OCI-LY3 (cell line): ENCODE measurements at regions not wholly inside any gene's neighbourhood (a gene's known extent, or its start where the extent isn't known, plus 50 kb on each side); places are given as distances from the start of the nearest gene placed in this dataset.
A peak's percentile ranks its signal among the peaks of the same experiment; 100 is the strongest.

Experiments used
- H2AFZ ChIP-seq: fragments of 200-600, 300-600 bp; shearing (Covaris generic); 2 replicates; pipeline ENCODE4 v1.6.0; 2014; ENCODE audit warnings: antibody characterized with exemption, low read depth, low read length
- H3K27ac ChIP-seq: fragments of 200-600, 300-600 bp; sonication (generic); 2 replicates; pipeline ENCODE4 v1.5.1; 2014; ENCODE audit warnings: mild to moderate bottlenecking, low read length, moderate library complexity, mixed read lengths
- H3K27me3 ChIP-seq: fragments of 200-600, 300-600 bp; sonication (generic); 2 replicates; pipeline ENCODE4 v1.6.1; 2014; ENCODE audit warnings: low read depth, low read length, mixed read lengths
- H3K36me3 ChIP-seq: fragments of 200-600, 300-600 bp; sonication (generic); replicated peaks from 2 replicates; pipeline ENCODE3; 2014; ENCODE audit warnings: low read depth, low read length, mixed read lengths
- H3K4me1 ChIP-seq: fragments of 300-600, 200-600 bp; sonication (generic); 2 replicates; pipeline ENCODE4 v1.6.1; 2014; ENCODE audit warnings: low read length, mixed read lengths
- H3K4me2 ChIP-seq: fragments of 200-600, 300-600 bp; sonication (generic); 2 replicates; pipeline ENCODE4 v1.6.1; 2014; ENCODE audit warnings: low read length, mixed read lengths
- H3K4me3 ChIP-seq: fragments of 300-600, 200-600 bp; sonication (generic); 2 replicates; pipeline ENCODE4 v1.5.1; 2014; ENCODE audit warnings: antibody characterized with exemption, mild to moderate bottlenecking, low read length, moderate library complexity
- H3K79me2 ChIP-seq: fragments of 300-600, 200-600 bp; shearing (Covaris generic); 2 replicates; pipeline ENCODE4 v1.6.1; 2014; ENCODE audit warnings: mild to moderate bottlenecking, low read length, mixed read lengths
- H3K9ac ChIP-seq: fragments of 300-600, 200-600 bp; shearing (Covaris generic); 2 replicates; pipeline ENCODE4 v1.6.0; 2014; ENCODE audit warnings: mild to moderate bottlenecking, low read length, moderate library complexity
- H3K9me3 ChIP-seq: fragments of 200-600, 300-600 bp; shearing (Covaris generic); 2 replicates; pipeline ENCODE4 v1.6.1; 2014; ENCODE audit warnings: low read length, mixed read lengths; ENCODE audit not compliant: insufficient read depth
- H4K20me1 ChIP-seq: fragments of 200-600, 300-600 bp; sonication (generic); 2 replicates; pipeline ENCODE4 v1.6.1; 2016; ENCODE audit warnings: low read length, mixed read lengths; ENCODE audit not compliant: insufficient read depth
- EZH2phosphoT487 ChIP-seq: fragments of 200-600 bp; shearing (Covaris generic); IDR thresholded peaks from 2 replicates; pipeline ENCODE4 v1.6.1; 2018; ENCODE audit warnings: antibody characterized with exemption, mixed run types, low read depth
- TF ChIP-seq, protein P1 (sequence below): fragments of 200-600, 300-600 bp; sonication (generic); IDR thresholded peaks from 2 replicates; pipeline ENCODE4 v1.5.1; 2014; ENCODE audit warnings: antibody characterized with exemption, low read length, low read depth

DNA sequence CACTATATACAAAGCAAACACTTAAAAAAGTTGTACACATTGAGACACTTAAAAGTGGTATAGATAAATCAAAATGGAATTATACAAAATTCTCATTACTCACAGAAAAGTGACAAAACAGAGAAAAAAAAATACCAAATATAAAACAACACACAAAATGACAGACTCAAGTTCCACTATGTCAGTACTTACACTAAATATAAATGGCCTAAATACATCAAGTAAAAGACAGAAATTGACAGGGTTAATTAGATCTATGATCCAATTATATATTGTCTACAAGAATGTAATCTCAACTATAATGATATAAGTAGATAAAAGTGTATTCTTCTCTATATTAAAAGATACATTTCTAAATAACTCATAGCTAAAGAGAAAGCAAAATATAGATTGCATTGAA lies 401.6 kb upstream of the PFKP start:
- Histone ChIP-seq H3K4me2 (no peak overlapping the region), H2AFZ (no peak overlapping the region), H3K4me1 (no peaks in the 10 kb centered on the region), H3K27me3 (no peaks in the 10 kb centered on the region), H3K9me3 (no peaks in the 10 kb centered on the region), H3K27ac (no peak overlapping the region), H3K79me2 (no peaks in the 10 kb centered on the region), H3K9ac (no peak overlapping the region), H3K36me3 (no peaks in the 10 kb centered on the region), H3K4me3 (no peak overlapping the region), H4K20me1 (no peaks in the 10 kb centered on the region)
- TF ChIP-seq, protein P1, sequence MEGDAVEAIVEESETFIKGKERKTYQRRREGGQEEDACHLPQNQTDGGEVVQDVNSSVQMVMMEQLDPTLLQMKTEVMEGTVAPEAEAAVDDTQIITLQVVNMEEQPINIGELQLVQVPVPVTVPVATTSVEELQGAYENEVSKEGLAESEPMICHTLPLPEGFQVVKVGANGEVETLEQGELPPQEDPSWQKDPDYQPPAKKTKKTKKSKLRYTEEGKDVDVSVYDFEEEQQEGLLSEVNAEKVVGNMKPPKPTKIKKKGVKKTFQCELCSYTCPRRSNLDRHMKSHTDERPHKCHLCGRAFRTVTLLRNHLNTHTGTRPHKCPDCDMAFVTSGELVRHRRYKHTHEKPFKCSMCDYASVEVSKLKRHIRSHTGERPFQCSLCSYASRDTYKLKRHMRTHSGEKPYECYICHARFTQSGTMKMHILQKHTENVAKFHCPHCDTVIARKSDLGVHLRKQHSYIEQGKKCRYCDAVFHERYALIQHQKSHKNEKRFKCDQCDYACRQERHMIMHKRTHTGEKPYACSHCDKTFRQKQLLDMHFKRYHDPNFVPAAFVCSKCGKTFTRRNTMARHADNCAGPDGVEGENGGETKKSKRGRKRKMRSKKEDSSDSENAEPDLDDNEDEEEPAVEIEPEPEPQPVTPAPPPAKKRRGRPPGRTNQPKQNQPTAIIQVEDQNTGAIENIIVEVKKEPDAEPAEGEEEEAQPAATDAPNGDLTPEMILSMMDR: no peak
- TF ChIP-seq EZH2phosphoT487: no peak

GRCh38 chr10:2660276-2660675 lies 407.1 kb upstream of the PFKP start:
- Histone ChIP-seq H3K4me3 (no peak overlapping the region), H3K4me2 (no peak overlapping the region), H3K4me1 (peaks cover 6% of the 10 kb centered on the region), H2AFZ (no peak overlapping the region), H3K79me2 (no peaks in the 10 kb centered on the region), H3K27ac (no peak overlapping the region), H3K9ac (no peak overlapping the region), H3K36me3 (no peaks in the 10 kb centered on the region), H3K9me3 (no peaks in the 10 kb centered on the region), H3K27me3 (no peaks in the 10 kb centered on the region), H4K20me1 (no peaks in the 10 kb centered on the region)
- TF ChIP-seq, protein P1: no peak
- TF ChIP-seq EZH2phosphoT487: no peak

- peaks cover 6% of the 10 kb centered on the region for H3K4me1 ChIP-seq
- H3K4me3 ChIP-seq: no peak overlapping the region
- H3K27me3 ChIP-seq: no peaks in the 10 kb centered on the region
- no peak overlapping the region for H3K27ac ChIP-seq
- no peaks in the 10 kb centered on the region for H3K79me2 ChIP-seq
- no peaks in the 10 kb centered on the region for H4K20me1 ChIP-seq
- no peak overlapping the region for H2AFZ ChIP-seq
- no peak overlapping the region for H3K9ac ChIP-seq
- no peak overlapping the region for H3K4me2 ChIP-seq
- no peaks in the 10 kb centered on the region for H3K9me3 ChIP-seq
- TF ChIP-seq, protein P1: no peak
- TF ChIP-seq EZH2phosphoT487: no peak
- no peaks in the 10 kb centered on the region for H3K36me3 ChIP-seq
These were observed 407.6 kb upstream of the PFKP start for GRCh38 chr10:2659660-2660209.

- TF ChIP-seq EZH2phosphoT487: no peak
- TF ChIP-seq, protein P1: no peak
- Histone ChIP-seq H3K4me2 (peak overlapping the region; percentile 16), H2AFZ (no peak overlapping the region), H3K27ac (no peak overlapping the region), H3K79me2 (no peaks in the 10 kb centered on the region), H3K27me3 (no peaks in the 10 kb centered on the region), H3K4me3 (0 out of 2 replicates have a peak overlapping the region, but pooled peaks have one; percentile 4), H3K4me1 (peaks cover 6% of the 10 kb centered on the region), H3K36me3 (no peaks in the 10 kb centered on the region), H3K9me3 (no peaks in the 10 kb centered on the region), H3K9ac (no peak overlapping the region), H4K20me1 (no peaks in the 10 kb centered on the region)
These were observed 408.6 kb upstream of the PFKP start for GRCh38 chr10:2658780-2659179.
